ENCODE measurements at regions not wholly inside any gene's neighbourhood (a gene's known extent, or its start where the extent isn't known, plus 50 kb on each side); places are given as distances from the start of the nearest gene placed in this dataset.

- no peak for TF ChIP-seq REST (IDR thresholded peaks at IDR 0.05; ENCODE audit: insufficient read depth in 1 of 2, low read depth in 2 of 2, low read length in 2 of 2)
- no peak for TF ChIP-seq TAF1 (IDR thresholded peaks at IDR 0.05; ENCODE audit: borderline replicate concordance, insufficient read depth, low read length)
- no peak for TF ChIP-seq FOXP2 (optimal IDR thresholded peaks at IDR 0.05; ENCODE audit: borderline replicate concordance, extremely low read depth, extremely low read length, insufficient read depth)
- no peak for TF ChIP-seq SIN3A (IDR thresholded peaks at IDR 0.05; ENCODE audit: borderline replicate concordance, insufficient read depth, low read length)
- TF ChIP-seq POLR2AphosphoS5 (IDR thresholded peaks at IDR 0.05; ENCODE audit: low read depth, low read length), result no peak
Measured at GRCh38 chr20:16844406-16844805, 96.2 kb downstream of the OTOR start.

- TF ChIP-seq TAF1 (IDR thresholded peaks at IDR 0.05; ENCODE audit: borderline replicate concordance, insufficient read depth, low read length) (no peak), POLR2AphosphoS5 (IDR thresholded peaks at IDR 0.05; ENCODE audit: low read depth, low read length) (no peak), REST (IDR thresholded peaks at IDR 0.05; ENCODE audit: insufficient read depth in 1 of 2, low read depth in 2 of 2, low read length in 2 of 2) (no peak), SIN3A (IDR thresholded peaks at IDR 0.05; ENCODE audit: borderline replicate concordance, insufficient read depth, low read length) (no peak), FOXP2 (optimal IDR thresholded peaks at IDR 0.05; ENCODE audit: borderline replicate concordance, extremely low read depth, extremely low read length, insufficient read depth) (no peak)
Measured at GRCh38 chr20:16846006-16846405, 97.8 kb downstream of the OTOR start.

DNA sequence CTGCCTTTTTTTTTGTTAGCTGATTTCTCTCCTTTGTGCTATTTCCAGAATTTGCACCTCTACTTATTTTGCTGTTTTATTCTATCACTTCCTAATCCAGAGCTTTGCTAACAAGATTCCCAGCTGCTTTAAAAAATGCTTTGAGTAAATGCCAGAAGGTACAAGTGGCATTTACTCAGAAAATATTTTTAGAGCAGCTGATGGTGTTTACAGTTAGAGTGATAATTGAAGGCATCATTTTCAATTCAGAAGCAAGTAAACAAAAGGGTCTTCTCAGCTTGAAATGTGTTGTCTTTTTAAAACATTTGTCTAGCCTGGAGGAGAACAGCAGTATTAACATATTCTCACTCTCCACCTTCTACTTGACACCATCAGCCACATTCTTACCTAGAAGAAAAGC, 99.9 kb downstream of the OTOR start:
- no peak for TF ChIP-seq REST (IDR thresholded peaks at IDR 0.05; ENCODE audit: insufficient read depth in 1 of 2, low read depth in 2 of 2, low read length in 2 of 2)
- no peak for TF ChIP-seq POLR2AphosphoS5 (IDR thresholded peaks at IDR 0.05; ENCODE audit: low read depth, low read length)
- TF ChIP-seq FOXP2 (optimal IDR thresholded peaks at IDR 0.05; ENCODE audit: borderline replicate concordance, extremely low read depth, extremely low read length, insufficient read depth), result no peak

DNA sequence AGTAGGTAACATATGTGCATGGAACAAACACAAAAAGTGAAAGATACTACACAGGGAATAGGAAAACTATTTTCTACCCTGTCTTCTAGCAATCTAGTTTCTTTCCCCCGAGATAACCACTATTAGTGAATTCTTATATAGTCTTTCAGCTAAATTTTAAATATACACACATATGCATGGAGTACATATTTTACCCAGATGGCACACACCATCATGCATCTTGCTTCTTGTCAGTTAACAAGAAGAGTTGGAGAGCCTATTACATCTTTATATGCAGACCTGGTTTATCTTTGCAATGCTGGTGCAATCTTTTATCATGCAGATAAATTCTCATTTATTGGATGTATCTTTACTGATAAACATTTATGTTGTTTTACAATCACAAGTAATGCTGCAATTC, 100.4 kb downstream of the OTOR start:
- TF ChIP-seq TAF1 (IDR thresholded peaks at IDR 0.05; ENCODE audit: borderline replicate concordance, insufficient read depth, low read length), result no peak
- TF ChIP-seq REST (IDR thresholded peaks at IDR 0.05; ENCODE audit: insufficient read depth in 1 of 2, low read depth in 2 of 2, low read length in 2 of 2), result no peak
- no peak for TF ChIP-seq POLR2AphosphoS5 (IDR thresholded peaks at IDR 0.05; ENCODE audit: low read depth, low read length)
- no peak for TF ChIP-seq SIN3A (IDR thresholded peaks at IDR 0.05; ENCODE audit: borderline replicate concordance, insufficient read depth, low read length)
- no peak for TF ChIP-seq FOXP2 (optimal IDR thresholded peaks at IDR 0.05; ENCODE audit: borderline replicate concordance, extremely low read depth, extremely low read length, insufficient read depth)

DNA sequence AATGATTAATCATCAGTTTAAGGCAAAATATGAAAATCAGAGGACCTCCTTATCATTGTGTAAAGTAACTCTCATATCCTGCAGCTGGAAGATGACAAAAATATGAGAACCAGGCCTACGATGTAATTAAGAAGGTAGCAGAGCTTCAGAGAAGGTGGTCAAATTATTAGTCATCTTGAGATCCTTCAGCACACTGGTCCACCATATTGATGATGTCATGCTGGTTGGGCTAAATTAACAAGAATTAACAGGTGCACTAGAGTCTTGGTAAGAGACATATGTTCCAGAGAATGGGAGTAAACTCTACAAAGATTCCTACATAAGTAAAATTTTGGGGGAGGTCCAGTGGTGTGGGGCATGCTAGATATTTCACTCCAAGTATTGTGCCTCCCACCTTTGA, 112.8 kb downstream of the OTOR start:
- TF ChIP-seq TAF1 (IDR thresholded peaks at IDR 0.05; ENCODE audit: borderline replicate concordance, insufficient read depth, low read length), result no peak
- TF ChIP-seq REST (IDR thresholded peaks at IDR 0.05; ENCODE audit: insufficient read depth in 1 of 2, low read depth in 2 of 2, low read length in 2 of 2), result no peak

Measured in PFSK-1 (cell line).